Erythroblast (primary cell): ENCODE measurements at regions not wholly inside any gene's neighbourhood (a gene's known extent, or its start where the extent isn't known, plus 50 kb on each side); places are given as distances from the start of the nearest gene placed in this dataset.

Experiments used
- DNase-seq, 2 experiments: peaks; one replicate each; lab custom pipeline; 2025; lab: John Stamatoyannopoulos, UW
- GATA1 ChIP-seq: IDR thresholded peaks from 2 replicates; pipeline ENCODE4 v1.6.1; 2011; ENCODE audit warnings: low read depth, mild to moderate bottlenecking, control low read depth, low read length, moderate library complexity
- POLR2A ChIP-seq: IDR thresholded peaks from 2 replicates; pipeline ENCODE4 v1.6.1; 2011; ENCODE audit warnings: mild to moderate bottlenecking, low read length

GRCh38 chr10:3911241-3911640, 126.2 kb upstream of the KLF6 start:
- TF ChIP-seq GATA1, result no peak
- no peak for DNase-seq

- TF ChIP-seq GATA1, result no peak
- no peak for TF ChIP-seq POLR2A
- DNase-seq, result no peak
Observed at GRCh38 chr10:3909339-3909738, 124.3 kb upstream of the KLF6 start.

GRCh38 chr10:3908183-3908582, 123.2 kb upstream of the KLF6 start:
- no peak for DNase-seq
- TF ChIP-seq GATA1 (no peak), POLR2A (no peak)

- no peak for DNase-seq
- TF ChIP-seq GATA1 (no peak), POLR2A (no peak)
Observed at GRCh38 chr10:3907514-3907913, 122.5 kb upstream of the KLF6 start.

GRCh38 chr10:3906511-3907111, 121.6 kb upstream of the KLF6 start:
- DNase-seq, result no peak
- TF ChIP-seq GATA1 (no peak), POLR2A (no peak)

- no peak for DNase-seq
- TF ChIP-seq POLR2A, result no peak
- no peak for TF ChIP-seq GATA1
Observed at GRCh38 chr10:3904419-3904960, 119.5 kb upstream of the KLF6 start.

- DNase-seq, result no peak
- no peak for TF ChIP-seq GATA1
- TF ChIP-seq POLR2A, result no peak
Observed at GRCh38 chr10:3902809-3903410, 117.9 kb upstream of the KLF6 start.

GRCh38 chr10:3902054-3902808, 117.2 kb upstream of the KLF6 start:
- TF ChIP-seq GATA1 (no peak), POLR2A (no peak)
- peak in 1 of 2 experiments; percentile 16 for DNase-seq

GRCh38 chr10:3901370-3901769, 116.4 kb upstream of the KLF6 start:
- DNase-seq, result no peak
- TF ChIP-seq POLR2A, result no peak
- no peak for TF ChIP-seq GATA1

GRCh38 chr10:3900391-3900790, 115.4 kb upstream of the KLF6 start:
- no peak for DNase-seq
- TF ChIP-seq GATA1 (no peak), POLR2A (no peak)

GRCh38 chr10:3898821-3899220, 113.8 kb upstream of the KLF6 start:
- TF ChIP-seq GATA1, result no peak
- TF ChIP-seq POLR2A, result no peak
- DNase-seq, result no peak

- DNase-seq, result no peak
- TF ChIP-seq GATA1, result no peak
- no peak for TF ChIP-seq POLR2A
Observed at GRCh38 chr10:3897156-3897555, 112.1 kb upstream of the KLF6 start.

- no peak for TF ChIP-seq POLR2A
- TF ChIP-seq GATA1, result no peak
- DNase-seq, result no peak
Observed at GRCh38 chr10:3896161-3896560, 111.2 kb upstream of the KLF6 start.

- TF ChIP-seq POLR2A, result no peak
- TF ChIP-seq GATA1, result no peak
- DNase-seq, result no peak
Observed at GRCh38 chr10:3895045-3895631, 110.1 kb upstream of the KLF6 start.
